Muscle of back (tissue), 3 donors: ENCODE measurements at regions not wholly inside any gene's neighbourhood (a gene's known extent, or its start where the extent isn't known, plus 50 kb on each side); places are given as distances from the start of the nearest gene placed in this dataset.
A peak's percentile ranks its signal among the peaks of the same experiment; 100 is the strongest.

Source experiments
- DNase-seq, 3 donors: peaks; one replicate each; pipeline versions ENCODE4 v3.0.0 to v3.0.0-alpha.2; 2013

GRCh38 chr11:70486731-70487130, 88.4 kb downstream of the CTTN start:
- no peak for DNase-seq

- no peak for DNase-seq
These were observed 88.8 kb downstream of the CTTN start for GRCh38 chr11:70487160-70487559.

GRCh38 chr11:70487756-70488155, 89.4 kb downstream of the CTTN start:
- no peak for DNase-seq

- no peak for DNase-seq
These were observed 89.9 kb downstream of the CTTN start for GRCh38 chr11:70488171-70488703.

- DNase-seq = no peak
These were observed 90.9 kb downstream of the CTTN start for GRCh38 chr11:70489276-70489675.

GRCh38 chr11:70490208-70490607, 91.9 kb downstream of the CTTN start:
- DNase-seq = no peak

GRCh38 chr11:70490723-70491558, 92.6 kb downstream of the CTTN start:
- no peak for DNase-seq

- DNase-seq = no peak
These were observed 93.6 kb downstream of the CTTN start for GRCh38 chr11:70491696-70492472.

GRCh38 chr11:70493089-70493474, 94.8 kb downstream of the CTTN start:
- DNase-seq = no peak

- DNase-seq = no peak
These were observed 95.6 kb downstream of the CTTN start for GRCh38 chr11:70493891-70494290.

- no peak for DNase-seq
These were observed 96.4 kb downstream of the CTTN start for GRCh38 chr11:70494559-70495350.

GRCh38 chr11:70495351-70496310, 97.3 kb downstream of the CTTN start:
- no peak for DNase-seq

GRCh38 chr11:70496591-70497535, 98.5 kb downstream of the CTTN start:
- no peak for DNase-seq

GRCh38 chr11:70497536-70498075, 99.3 kb downstream of the CTTN start:
- no peak for DNase-seq

GRCh38 chr11:70498171-70498571, 99.8 kb downstream of the CTTN start:
- peak in 2 of 3 donors; percentile 27 to 72 for DNase-seq

- DNase-seq = no peak
These were observed 100.9 kb downstream of the CTTN start for GRCh38 chr11:70498976-70499801.

- no peak for DNase-seq
These were observed 101.9 kb downstream of the CTTN start for GRCh38 chr11:70500076-70500847.
